ENCODE measurements at regions not wholly inside any gene's neighbourhood (a gene's known extent, or its start where the extent isn't known, plus 50 kb on each side); places are given as distances from the start of the nearest gene placed in this dataset.
A peak's percentile ranks its signal among the peaks of the same experiment; 100 is the strongest.

DNA sequence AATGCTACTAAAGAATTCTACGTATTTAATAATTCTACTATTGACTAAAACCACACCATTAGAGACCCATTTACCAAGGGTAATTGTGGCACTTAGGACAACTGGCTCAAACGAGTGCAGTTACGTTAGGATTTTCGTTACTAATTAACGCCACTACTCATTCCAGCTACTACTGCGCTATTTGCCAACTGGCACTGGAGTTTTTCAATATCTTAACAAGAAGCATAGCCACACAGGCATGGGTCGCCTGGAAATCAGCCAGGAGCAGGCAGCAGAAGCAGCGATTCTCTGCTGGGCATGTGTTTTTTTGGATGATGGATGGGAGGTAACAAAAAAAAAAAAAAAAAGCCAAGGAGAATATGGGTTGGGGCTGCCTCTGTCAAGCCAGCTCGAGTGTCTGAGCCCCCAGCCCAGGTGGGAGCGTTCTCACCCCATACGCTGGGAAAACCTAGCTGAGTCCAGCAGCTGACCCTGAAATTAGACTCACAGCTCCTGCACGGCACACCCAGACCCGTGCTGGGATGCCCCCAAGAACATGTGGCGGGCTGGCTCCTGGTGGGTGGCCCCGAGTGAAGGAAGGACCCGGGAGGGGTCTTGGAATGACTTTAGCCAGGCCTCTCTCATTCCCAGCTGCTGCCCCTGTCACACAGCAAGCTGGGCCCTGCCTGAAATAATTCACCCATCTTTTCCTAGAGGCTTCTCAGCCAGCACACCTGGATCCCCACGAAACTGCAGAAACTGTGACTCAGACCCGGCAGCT is 214.0 kb downstream of the BRD1 start:
- H3K4me1 ChIP-seq: peaks cover 0 to 3% (median 0%) of the 10 kb centered on the region in 6 donors
- H3K27ac ChIP-seq: no peak overlapping the region
- no peak overlapping the region for H3K4me3 ChIP-seq
- H3K27me3 ChIP-seq (replicated peaks in 1 of 7): no peaks in the 10 kb centered on the region
- TF ChIP-seq POLR2AphosphoS5 (IDR thresholded peaks at IDR 0.05) (no peak), POLR2A (IDR thresholded peaks at IDR 0.05) (no peak)
- TF ChIP-seq, protein P1, sequence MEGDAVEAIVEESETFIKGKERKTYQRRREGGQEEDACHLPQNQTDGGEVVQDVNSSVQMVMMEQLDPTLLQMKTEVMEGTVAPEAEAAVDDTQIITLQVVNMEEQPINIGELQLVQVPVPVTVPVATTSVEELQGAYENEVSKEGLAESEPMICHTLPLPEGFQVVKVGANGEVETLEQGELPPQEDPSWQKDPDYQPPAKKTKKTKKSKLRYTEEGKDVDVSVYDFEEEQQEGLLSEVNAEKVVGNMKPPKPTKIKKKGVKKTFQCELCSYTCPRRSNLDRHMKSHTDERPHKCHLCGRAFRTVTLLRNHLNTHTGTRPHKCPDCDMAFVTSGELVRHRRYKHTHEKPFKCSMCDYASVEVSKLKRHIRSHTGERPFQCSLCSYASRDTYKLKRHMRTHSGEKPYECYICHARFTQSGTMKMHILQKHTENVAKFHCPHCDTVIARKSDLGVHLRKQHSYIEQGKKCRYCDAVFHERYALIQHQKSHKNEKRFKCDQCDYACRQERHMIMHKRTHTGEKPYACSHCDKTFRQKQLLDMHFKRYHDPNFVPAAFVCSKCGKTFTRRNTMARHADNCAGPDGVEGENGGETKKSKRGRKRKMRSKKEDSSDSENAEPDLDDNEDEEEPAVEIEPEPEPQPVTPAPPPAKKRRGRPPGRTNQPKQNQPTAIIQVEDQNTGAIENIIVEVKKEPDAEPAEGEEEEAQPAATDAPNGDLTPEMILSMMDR (IDR thresholded peaks at IDR 0.05 in 8 of 11, conservative IDR thresholded peaks at IDR 0.05 in 3 of 11): no peak
- WGBS, 5 donors: 94 to 97% (median 94%) methylated on average over 18 of the region's 18 CpGs
- peak; percentile 51 for DNase-seq
- intact Hi-C loops (cut with DNase I; ENCODE audit: low total_unique reads): no loop called here
- peaks cover 0 to 37% (median 16%) of the 10 kb centered on the region in 8 donors for H3K9me3 ChIP-seq
- peaks cover 0 to 64% (median 0%) of the 10 kb centered on the region in 6 donors for H3K36me3 ChIP-seq

DNA sequence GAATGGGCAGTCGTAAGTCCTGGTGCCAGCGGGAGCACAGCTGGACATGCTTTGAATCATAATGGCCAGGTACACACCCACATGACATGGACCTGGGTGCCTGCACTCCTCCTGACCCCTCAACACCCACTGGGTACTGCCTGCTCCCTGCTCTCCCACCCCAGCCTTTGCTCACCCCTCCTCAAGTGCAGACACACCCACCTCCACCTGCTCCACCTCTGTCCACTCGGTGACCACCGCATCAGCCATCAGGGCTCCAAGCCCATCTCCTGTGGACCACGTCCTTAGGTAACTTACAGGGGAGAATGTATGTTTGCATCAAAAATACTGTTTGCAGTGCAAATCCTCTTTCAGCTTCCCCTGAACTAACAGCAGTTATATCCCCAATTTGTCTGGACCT is 214.6 kb downstream of the BRD1 start:
- TF ChIP-seq, protein P1 (IDR thresholded peaks at IDR 0.05 in 8 of 11, conservative IDR thresholded peaks at IDR 0.05 in 3 of 11): no peak
- TF ChIP-seq POLR2A (IDR thresholded peaks at IDR 0.05) (no peak), POLR2AphosphoS5 (IDR thresholded peaks at IDR 0.05) (no peak)
- intact Hi-C loops (cut with DNase I; ENCODE audit: low total_unique reads): no loop called here

DNA sequence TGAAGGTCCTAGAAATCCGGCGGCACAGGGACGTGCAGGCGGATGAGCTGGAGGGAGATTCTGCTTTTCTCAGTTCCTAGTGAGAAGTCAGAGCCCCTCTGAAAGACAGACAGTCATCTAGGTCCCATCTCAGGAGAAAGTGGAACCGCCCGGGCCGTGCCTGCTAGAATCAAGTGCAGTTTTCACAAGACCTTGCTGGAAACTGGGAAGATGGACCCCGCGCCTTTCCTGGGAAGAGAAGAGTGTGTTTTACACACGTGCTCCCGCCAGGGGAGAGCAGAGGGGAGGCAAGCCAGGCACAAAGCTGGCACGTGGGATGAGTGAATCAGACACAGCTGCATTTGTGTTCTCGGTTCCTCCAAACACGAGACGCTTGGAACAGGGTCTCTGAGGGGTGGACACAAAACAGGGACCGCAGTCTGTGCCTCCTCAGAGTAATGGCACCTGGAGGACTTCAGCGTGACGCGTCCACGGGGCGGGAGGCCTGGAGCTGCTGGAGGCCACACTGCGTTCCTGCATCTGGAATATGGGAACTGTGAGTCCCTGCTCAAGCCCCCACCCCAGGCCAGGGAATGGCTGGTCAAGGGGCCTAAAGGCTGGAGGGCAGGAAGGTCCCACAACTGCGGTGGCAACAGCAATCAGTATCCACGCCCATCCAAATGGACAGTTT is 218.3 kb downstream of the BRD1 start:
- H3K4me3 ChIP-seq: no peak overlapping the region

More for the DNA sequence above, 214.6 kb downstream of the BRD1 start:
- Histone ChIP-seq H3K27ac (no peak overlapping the region), H3K4me3 (no peak overlapping the region), H3K27me3 (replicated peaks in 1 of 7) (no peaks in the 10 kb centered on the region), H3K4me1 (peaks cover 0 to 5% (median 0%) of the 10 kb centered on the region in 6 donors), H3K36me3 (peaks cover 0 to 64% (median under 1%) of the 10 kb centered on the region in 6 donors), H3K9me3 (peaks cover 0 to 37% (median 16%) of the 10 kb centered on the region in 8 donors)
- 96 to 100% (median 97%) methylated on average over 5 of the region's 5 CpGs for WGBS, 5 donors
- DNase-seq: peak; percentile 18

More for the DNA sequence above, 218.3 kb downstream of the BRD1 start:
- intact Hi-C loops (cut with DNase I; ENCODE audit: low total_unique reads): no loop called here
- Histone ChIP-seq H3K27me3 (replicated peaks in 1 of 7) (no peaks in the 10 kb centered on the region), H3K4me1 (peaks cover 0 to 5% (median 0%) of the 10 kb centered on the region in 6 donors), H3K27ac (no peak overlapping the region), H3K36me3 (peaks cover 0 to 46% (median 5%) of the 10 kb centered on the region in 6 donors), H3K9me3 (peaks cover 0 to 43% (median 38%) of the 10 kb centered on the region in 8 donors)
- peak; percentile 67 for DNase-seq
- no peak for TF ChIP-seq POLR2AphosphoS5 (IDR thresholded peaks at IDR 0.05)
- TF ChIP-seq, protein P1 (IDR thresholded peaks at IDR 0.05 in 8 of 11, conservative IDR thresholded peaks at IDR 0.05 in 3 of 11): no peak
- no peak for TF ChIP-seq POLR2A (IDR thresholded peaks at IDR 0.05)
- 91 to 97% (median 95%) methylated on average over 18 to 24 of the region's 24 CpGs for WGBS, 5 donors

Measured in spleen (tissue), 11 donors.